ENCODE measurements at regions not wholly inside any gene's neighbourhood (a gene's known extent, or its start where the extent isn't known, plus 50 kb on each side); places are given as distances from the start of the nearest gene placed in this dataset.
"Not testable (repeated sequence)": the region's sequence is repeated elsewhere in the genome, so short reads cannot be mapped to it uniquely, and the experiment has no call there.

GRCh38 chr3:74390121-74390877 lies 224.2 kb downstream of the CNTN3 start:
- no peak for DNase-seq (ENCODE audit: insufficient read length, low spot score, missing footprints)
- Histone ChIP-seq H3K4me1 (ENCODE audit: insufficient read depth, low read length) (no peaks in the 10 kb centered on the region), H3K4me2 (ENCODE audit: insufficient read depth, low read length) (no peak overlapping the region), H3K79me2 (ENCODE audit: insufficient read depth, low read length) (no peaks in the 10 kb centered on the region), H3K4me3 (ENCODE audit: insufficient read depth, low read length) (no peak overlapping the region), H3K36me3 (ENCODE audit: insufficient read depth, low read length) (no peaks in the 10 kb centered on the region), H3K9me3 (ENCODE audit: low read depth, low read length) (peaks cover 3% of the 10 kb centered on the region), H3K27ac (ENCODE audit: low read depth, low read length) (no peak overlapping the region), H4K20me1 (ENCODE audit: insufficient read depth, low read length) (no peaks in the 10 kb centered on the region), H3K27me3 (ENCODE audit: insufficient read depth, low read length) (no peaks in the 10 kb centered on the region), H2AFZ (ENCODE audit: low read length) (no peak overlapping the region)
- no peak for TF ChIP-seq CTCF (IDR thresholded peaks at IDR 0.05; ENCODE audit: extremely low read depth, low read depth, low read length)

GRCh38 chr3:74387111-74387735 lies 227.2 kb downstream of the CNTN3 start:
- H2AFZ ChIP-seq (ENCODE audit: low read length) = no peak overlapping the region
- no peaks in the 10 kb centered on the region for H3K27me3 ChIP-seq (ENCODE audit: insufficient read depth, low read length)
- H3K4me3 ChIP-seq (ENCODE audit: insufficient read depth, low read length) = no peak overlapping the region
- TF ChIP-seq CTCF (IDR thresholded peaks at IDR 0.05; ENCODE audit: extremely low read depth, low read depth, low read length) = no peak
- H3K4me2 ChIP-seq (ENCODE audit: insufficient read depth, low read length) = no peak overlapping the region
- no peak overlapping the region for H3K27ac ChIP-seq (ENCODE audit: low read depth, low read length)
- DNase-seq (ENCODE audit: insufficient read length, low spot score, missing footprints) = no peak
- H3K9me3 ChIP-seq (ENCODE audit: low read depth, low read length) = peaks cover 5% of the 10 kb centered on the region
- no peaks in the 10 kb centered on the region for H3K36me3 ChIP-seq (ENCODE audit: insufficient read depth, low read length)
- H3K79me2 ChIP-seq (ENCODE audit: insufficient read depth, low read length) = no peaks in the 10 kb centered on the region
- H4K20me1 ChIP-seq (ENCODE audit: insufficient read depth, low read length) = no peaks in the 10 kb centered on the region
- no peaks in the 10 kb centered on the region for H3K4me1 ChIP-seq (ENCODE audit: insufficient read depth, low read length)

GRCh38 chr3:74384159-74384558 lies 230.3 kb downstream of the CNTN3 start:
- no peak for DNase-seq (ENCODE audit: insufficient read length, low spot score, missing footprints)
- Histone ChIP-seq H3K36me3 (ENCODE audit: insufficient read depth, low read length) (no peaks in the 10 kb centered on the region), H3K27me3 (ENCODE audit: insufficient read depth, low read length) (no peaks in the 10 kb centered on the region), H3K27ac (ENCODE audit: low read depth, low read length) (no peak overlapping the region), H3K4me2 (ENCODE audit: insufficient read depth, low read length) (no peak overlapping the region), H3K4me3 (ENCODE audit: insufficient read depth, low read length) (no peak overlapping the region), H4K20me1 (ENCODE audit: insufficient read depth, low read length) (no peaks in the 10 kb centered on the region), H3K4me1 (ENCODE audit: insufficient read depth, low read length) (no peaks in the 10 kb centered on the region), H3K9me3 (ENCODE audit: low read depth, low read length) (peaks cover 5% of the 10 kb centered on the region), H2AFZ (ENCODE audit: low read length) (no peak overlapping the region), H3K79me2 (ENCODE audit: insufficient read depth, low read length) (no peaks in the 10 kb centered on the region)
- TF ChIP-seq CTCF (IDR thresholded peaks at IDR 0.05; ENCODE audit: extremely low read depth, low read depth, low read length) = no peak

- Histone ChIP-seq H3K79me2 (ENCODE audit: insufficient read depth, low read length) (no peaks in the 10 kb centered on the region), H3K4me1 (ENCODE audit: insufficient read depth, low read length) (no peaks in the 10 kb centered on the region), H3K27me3 (ENCODE audit: insufficient read depth, low read length) (no peaks in the 10 kb centered on the region), H3K4me2 (ENCODE audit: insufficient read depth, low read length) (no peak overlapping the region), H3K4me3 (ENCODE audit: insufficient read depth, low read length) (no peak overlapping the region), H3K27ac (ENCODE audit: low read depth, low read length) (no peak overlapping the region), H3K36me3 (ENCODE audit: insufficient read depth, low read length) (no peaks in the 10 kb centered on the region), H4K20me1 (ENCODE audit: insufficient read depth, low read length) (no peaks in the 10 kb centered on the region), H3K9me3 (ENCODE audit: low read depth, low read length) (peaks cover 5% of the 10 kb centered on the region), H2AFZ (ENCODE audit: low read length) (no peak overlapping the region)
- no peak for DNase-seq (ENCODE audit: insufficient read length, low spot score, missing footprints)
- TF ChIP-seq CTCF (IDR thresholded peaks at IDR 0.05; ENCODE audit: extremely low read depth, low read depth, low read length) = no peak
Observed at GRCh38 chr3:74377669-74378068, 236.8 kb downstream of the CNTN3 start.

GRCh38 chr3:74376323-74376722 lies 238.1 kb downstream of the CNTN3 start:
- not testable (repeated sequence) for H3K4me2 ChIP-seq (ENCODE audit: insufficient read depth, low read length); H2AFZ ChIP-seq (ENCODE audit: low read length); H3K9me3 ChIP-seq (ENCODE audit: low read depth, low read length); H3K4me1 ChIP-seq (ENCODE audit: insufficient read depth, low read length); DNase-seq (ENCODE audit: insufficient read length, low spot score, missing footprints); H3K27me3 ChIP-seq (ENCODE audit: insufficient read depth, low read length); H3K79me2 ChIP-seq (ENCODE audit: insufficient read depth, low read length); H3K27ac ChIP-seq (ENCODE audit: low read depth, low read length); H4K20me1 ChIP-seq (ENCODE audit: insufficient read depth, low read length); H3K36me3 ChIP-seq (ENCODE audit: insufficient read depth, low read length); H3K4me3 ChIP-seq (ENCODE audit: insufficient read depth, low read length)

All from osteoblast (primary cell).